KOPT-K1 (cell line): ENCODE measurements at regions not wholly inside any gene's neighbourhood (a gene's known extent, or its start where the extent isn't known, plus 50 kb on each side); places are given as distances from the start of the nearest gene placed in this dataset.

Experiments used
- H3K27ac ChIP-seq: fragments of 200-600 bp; sonication (generic); 2 replicates; pipeline ENCODE4 v1.5.1; 2016; ENCODE audit warnings: antibody characterized with exemption, mild to moderate bottlenecking, low read depth, low read length; ENCODE audit not compliant: poor library complexity, severe bottlenecking
- H3K36me3 ChIP-seq: fragments of 200-600 bp; sonication (generic); 2 replicates; pipeline ENCODE4 v1.5.1; 2017; ENCODE audit warnings: antibody characterized with exemption, mild to moderate bottlenecking, low read length, moderate library complexity; ENCODE audit not compliant: insufficient read depth
- H3K9me3 ChIP-seq: fragments of 200-600 bp; sonication (generic); 2 replicates; pipeline ENCODE4 v1.5.1; 2017; ENCODE audit warnings: antibody characterized with exemption, low read length, mild to moderate bottlenecking; ENCODE audit not compliant: insufficient read depth, poor library complexity, severe bottlenecking

DNA sequence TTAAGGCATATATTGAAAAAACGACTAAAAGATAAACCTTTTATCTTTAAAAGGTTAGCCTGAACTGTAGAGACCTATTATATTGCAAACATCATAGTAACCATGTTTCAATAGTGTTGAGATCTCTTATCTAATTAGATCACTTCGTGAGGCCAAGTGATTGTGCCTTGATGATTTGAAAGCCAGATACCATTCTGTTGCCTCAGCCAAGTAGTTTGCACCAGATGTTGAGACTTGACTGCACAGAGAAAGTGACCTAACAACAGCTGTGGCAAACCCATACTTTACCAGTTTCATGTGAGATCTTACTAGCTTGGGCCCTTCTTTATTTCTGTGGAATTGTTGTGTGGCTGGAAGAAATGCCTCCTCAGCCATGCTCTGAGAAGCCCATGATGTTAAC is 717.3 kb downstream of the KCNJ2 start:
- Histone ChIP-seq H3K27ac (no peak overlapping the region), H3K36me3 (no peaks in the 10 kb centered on the region), H3K9me3 (no peaks in the 10 kb centered on the region)

DNA sequence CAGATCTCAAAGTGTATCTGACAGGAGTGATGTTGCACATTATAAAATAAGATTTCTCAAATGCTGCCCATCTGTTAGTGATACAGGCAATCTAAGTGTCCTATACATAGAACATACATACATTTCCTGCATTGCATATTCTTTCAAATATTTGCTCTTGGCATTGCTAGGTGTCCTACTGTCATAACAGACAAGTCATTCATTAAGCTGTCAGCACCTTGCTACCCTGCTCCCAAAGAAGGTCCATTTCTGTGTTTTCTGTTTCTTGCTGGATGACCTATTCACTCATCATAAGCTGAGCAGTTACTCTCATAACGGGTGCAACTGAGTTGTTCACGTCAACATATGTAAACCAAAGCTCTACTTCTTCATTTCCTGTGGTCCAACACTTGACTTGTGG is 719.0 kb downstream of the KCNJ2 start:
- no peaks in the 10 kb centered on the region for H3K9me3 ChIP-seq
- no peaks in the 10 kb centered on the region for H3K36me3 ChIP-seq
- no peak overlapping the region for H3K27ac ChIP-seq

DNA sequence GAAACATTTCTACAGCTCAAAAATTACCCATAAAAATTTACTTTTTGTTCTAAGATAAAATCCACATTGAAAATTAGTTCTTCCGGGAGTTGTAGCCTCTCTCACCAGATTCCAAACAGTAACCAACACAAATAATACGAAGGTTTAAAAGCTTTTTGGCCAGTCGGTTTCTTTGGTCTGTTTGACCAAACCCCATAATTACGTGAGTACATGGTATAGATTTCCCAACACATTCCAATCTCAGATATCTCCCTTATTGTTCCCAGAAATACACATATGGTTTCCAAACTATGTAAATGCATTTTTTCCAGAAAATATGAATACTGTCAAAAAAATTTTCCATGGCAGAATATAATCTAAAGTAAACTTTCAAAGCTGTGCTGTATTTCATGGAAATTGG is 722.0 kb downstream of the KCNJ2 start:
- H3K36me3 ChIP-seq, result no peaks in the 10 kb centered on the region
- H3K27ac ChIP-seq, result no peak overlapping the region

DNA sequence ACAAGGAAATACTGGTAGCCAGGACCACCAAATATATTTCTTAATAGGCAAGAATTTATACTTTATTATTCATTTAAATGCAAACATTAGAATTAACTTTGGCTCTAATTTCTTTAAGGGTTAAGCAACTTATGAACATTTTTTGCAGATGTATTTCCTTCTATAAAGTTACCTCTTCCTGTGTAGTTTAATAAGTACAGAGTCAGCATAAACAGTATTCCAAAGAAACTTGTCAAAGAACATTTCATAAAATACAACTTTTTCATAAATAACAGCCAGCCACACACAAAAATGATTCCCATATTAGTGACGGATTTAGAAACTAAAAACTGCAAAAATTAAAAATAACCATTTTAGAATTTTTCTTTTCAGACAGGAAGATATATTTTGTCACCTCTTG is 723.2 kb downstream of the KCNJ2 start:
- Histone ChIP-seq H3K27ac (no peak overlapping the region), H3K36me3 (no peaks in the 10 kb centered on the region), H3K9me3 (no peaks in the 10 kb centered on the region)

More for the DNA sequence above, 722.0 kb downstream of the KCNJ2 start:
- no peaks in the 10 kb centered on the region for H3K9me3 ChIP-seq

DNA sequence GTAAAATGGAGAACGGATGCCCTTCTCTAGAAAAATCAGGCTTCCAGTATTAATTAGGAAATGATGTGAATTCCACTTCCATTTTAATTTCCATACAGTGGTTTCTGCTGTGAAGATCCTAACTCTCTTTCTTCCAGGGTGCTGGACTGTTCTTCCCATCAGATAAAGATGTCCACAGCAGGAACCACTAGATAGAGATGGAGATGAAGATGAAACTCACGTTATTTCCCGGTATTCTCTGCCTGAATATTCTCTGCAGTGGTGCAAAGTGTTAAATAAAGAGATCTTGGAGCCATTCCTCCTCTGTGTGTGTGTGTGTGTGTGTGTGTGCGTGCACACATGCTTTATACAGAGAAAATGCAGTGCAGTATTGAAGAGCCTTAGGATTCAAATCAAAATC is 727.5 kb downstream of the KCNJ2 start:
- Histone ChIP-seq H3K9me3 (no peaks in the 10 kb centered on the region), H3K27ac (no peak overlapping the region), H3K36me3 (no peaks in the 10 kb centered on the region)

DNA sequence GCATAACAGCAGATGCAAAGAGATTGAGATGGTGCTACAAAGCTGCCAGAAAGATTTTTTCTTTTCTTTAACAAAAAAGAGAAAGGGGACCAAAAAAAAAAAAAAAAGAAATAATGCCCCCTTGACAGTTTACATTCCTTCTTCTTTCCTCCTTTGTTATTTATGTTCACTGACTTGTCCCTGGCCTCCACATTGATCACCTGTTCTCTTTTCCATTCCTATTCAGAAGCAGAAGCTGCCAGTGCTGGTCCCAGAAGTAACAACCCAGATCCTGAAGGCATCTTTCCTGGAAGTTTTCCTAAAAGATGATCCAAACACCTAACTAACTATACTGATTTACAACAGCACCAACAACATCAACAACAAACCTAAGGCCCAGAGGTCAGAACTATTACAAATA is 728.1 kb downstream of the KCNJ2 start:
- Histone ChIP-seq H3K9me3 (no peaks in the 10 kb centered on the region), H3K36me3 (no peaks in the 10 kb centered on the region), H3K27ac (no peak overlapping the region)

DNA sequence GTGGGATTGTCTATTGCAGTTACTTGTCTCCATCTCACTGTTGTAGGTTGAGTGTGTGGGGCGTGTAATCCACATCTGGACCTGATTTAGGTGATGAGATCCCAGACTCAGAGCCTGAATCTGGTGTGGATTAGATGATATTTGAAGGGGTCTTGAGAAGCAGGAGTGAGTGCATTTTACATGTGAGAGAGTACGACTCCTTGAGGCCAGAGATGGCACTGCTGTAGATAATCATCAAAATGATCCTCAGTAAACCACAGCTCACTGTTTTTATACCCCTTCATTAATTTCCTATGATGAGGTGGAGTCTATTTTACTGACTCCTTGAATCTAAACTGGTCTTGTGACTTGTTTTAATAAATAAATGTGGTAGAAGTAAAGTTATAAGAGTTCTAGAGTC is 732.5 kb downstream of the KCNJ2 start:
- Histone ChIP-seq H3K36me3 (no peaks in the 10 kb centered on the region), H3K27ac (no peak overlapping the region), H3K9me3 (no peaks in the 10 kb centered on the region)

DNA sequence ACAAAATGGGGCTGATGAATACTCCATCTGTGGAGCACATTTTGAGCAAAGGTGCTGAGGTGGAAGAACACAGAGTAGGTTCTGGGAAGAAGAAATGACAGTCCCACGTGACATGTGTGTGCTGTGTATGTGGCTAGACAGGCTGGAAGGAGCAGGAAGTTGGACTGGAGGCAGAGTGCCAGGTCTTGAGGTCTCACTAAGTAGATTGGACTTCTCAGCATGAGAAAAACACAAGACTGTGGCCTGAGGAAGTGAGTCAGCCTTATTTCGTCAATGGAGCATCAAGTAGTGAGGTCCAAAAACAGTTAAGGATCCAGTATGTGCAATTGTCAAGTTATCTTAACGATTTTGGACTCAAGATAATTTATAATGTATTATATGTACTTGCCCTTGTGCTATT is 736.5 kb downstream of the KCNJ2 start:
- no peaks in the 10 kb centered on the region for H3K9me3 ChIP-seq
- H3K27ac ChIP-seq, result no peak overlapping the region
- no peaks in the 10 kb centered on the region for H3K36me3 ChIP-seq

DNA sequence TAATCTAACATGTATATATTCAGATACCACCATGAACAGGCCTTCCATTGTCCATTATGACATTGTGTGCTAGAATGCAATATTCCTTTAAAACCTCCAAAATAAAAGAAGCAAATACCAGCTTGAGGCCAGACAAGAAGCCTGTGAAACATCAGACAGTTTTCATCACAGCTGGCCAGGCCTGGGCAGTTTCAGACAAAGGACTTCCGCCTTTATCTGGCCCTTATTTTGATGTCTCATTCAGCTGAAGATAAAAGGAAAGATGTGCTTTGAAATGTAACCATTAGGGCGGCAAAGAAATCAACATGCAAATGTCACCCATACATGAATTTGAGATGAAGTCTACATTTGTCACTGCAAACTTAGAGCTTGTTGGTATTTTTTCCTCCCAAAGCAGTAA is 737.5 kb downstream of the KCNJ2 start:
- Histone ChIP-seq H3K36me3 (no peaks in the 10 kb centered on the region), H3K9me3 (no peaks in the 10 kb centered on the region), H3K27ac (no peak overlapping the region)

DNA sequence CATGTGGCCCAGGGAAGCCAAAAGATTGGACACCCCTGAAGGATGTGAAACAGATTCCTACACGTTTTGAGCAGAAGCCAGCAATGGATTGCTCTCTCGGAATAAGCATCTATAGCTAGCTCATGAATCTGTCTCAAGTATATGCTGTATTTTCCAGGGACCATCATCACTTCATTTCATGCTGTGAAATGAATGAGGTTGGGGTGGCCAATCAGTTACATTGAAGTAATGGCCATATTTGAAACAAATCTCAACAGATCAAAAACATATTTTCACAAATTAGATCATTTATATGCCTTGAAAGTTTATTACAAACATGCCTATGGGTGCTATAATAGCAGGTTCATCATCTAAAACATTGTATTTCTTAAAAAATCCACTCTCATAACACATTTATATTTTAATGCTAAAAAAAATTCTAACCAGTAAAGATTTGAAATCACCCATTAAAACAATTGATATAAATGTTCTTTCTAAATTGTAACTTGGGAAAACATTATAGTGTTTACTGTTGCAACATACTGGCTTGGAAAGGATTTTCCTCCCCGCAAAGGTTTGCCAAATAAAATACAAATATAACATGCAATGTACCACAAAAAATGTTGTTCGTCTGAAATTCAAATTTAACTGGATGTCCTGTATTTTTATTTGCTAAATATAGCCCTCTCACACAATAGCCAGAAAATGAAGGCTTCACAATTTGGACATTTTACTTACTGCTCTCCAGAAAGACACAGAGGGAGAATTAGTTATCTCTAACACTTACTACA is 743.6 kb downstream of the KCNJ2 start:
- no peak overlapping the region for H3K27ac ChIP-seq
- no peaks in the 10 kb centered on the region for H3K9me3 ChIP-seq
- no peaks in the 10 kb centered on the region for H3K36me3 ChIP-seq

DNA sequence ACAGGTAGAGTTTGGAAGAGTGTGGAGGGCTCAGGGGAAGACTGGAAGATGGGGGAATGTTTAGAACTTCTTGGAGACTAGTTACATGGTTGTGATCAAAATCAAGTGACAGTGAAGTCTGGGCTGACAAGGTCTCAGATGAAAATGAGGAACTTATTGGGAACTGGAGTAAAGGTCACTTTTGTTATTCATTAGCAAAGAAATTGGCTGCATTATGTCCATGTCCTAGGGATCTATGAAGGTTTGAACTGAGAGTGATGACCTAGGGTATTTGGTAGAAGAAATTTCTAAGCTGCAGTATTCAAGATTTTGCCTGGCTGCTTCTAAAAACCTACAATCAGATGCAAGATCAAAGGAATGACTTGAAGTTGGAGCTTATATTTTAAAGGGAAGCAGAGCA is 747.1 kb downstream of the KCNJ2 start:
- no peaks in the 10 kb centered on the region for H3K9me3 ChIP-seq
- no peaks in the 10 kb centered on the region for H3K36me3 ChIP-seq
- H3K27ac ChIP-seq, result no peak overlapping the region

DNA sequence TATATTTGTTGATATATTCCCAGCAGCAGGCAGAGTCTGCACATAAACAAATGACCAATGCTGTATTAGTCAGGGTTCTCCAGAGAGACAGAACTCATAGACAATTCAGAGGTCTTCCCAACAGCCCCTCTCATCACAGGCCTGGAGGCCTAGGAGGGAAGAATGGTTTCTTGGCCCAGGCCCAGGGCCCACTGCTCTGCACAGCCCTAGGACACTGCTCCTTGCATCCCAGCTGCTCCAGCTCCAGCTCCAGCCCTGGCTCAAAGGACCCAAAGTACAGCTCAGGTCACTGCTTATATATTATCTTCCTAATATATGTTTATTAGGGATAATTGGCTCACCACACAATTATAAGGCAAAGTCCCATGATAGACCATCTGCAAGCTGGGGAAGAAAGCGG is 749.9 kb downstream of the KCNJ2 start:
- H3K36me3 ChIP-seq, result no peaks in the 10 kb centered on the region
- H3K9me3 ChIP-seq, result no peaks in the 10 kb centered on the region

DNA sequence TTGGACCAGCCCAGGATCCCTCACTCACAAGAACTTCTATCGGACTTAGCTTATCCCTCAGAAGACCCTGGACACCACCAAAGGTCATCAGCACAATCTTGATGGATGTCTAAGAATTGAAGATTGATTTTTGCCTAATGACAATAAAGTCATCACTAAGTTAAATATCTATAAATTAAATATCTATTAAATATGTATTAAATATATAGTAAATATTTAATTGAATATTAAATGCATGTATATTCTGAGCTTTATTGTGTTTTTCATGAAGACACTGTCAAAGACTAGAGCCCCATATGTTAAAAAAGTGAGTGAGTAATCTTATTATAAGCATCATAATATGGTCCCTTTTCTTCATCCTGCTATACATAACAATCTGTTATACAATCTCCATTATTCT is 751.1 kb downstream of the KCNJ2 start:
- no peaks in the 10 kb centered on the region for H3K36me3 ChIP-seq
- H3K27ac ChIP-seq, result no peak overlapping the region
- H3K9me3 ChIP-seq, result no peaks in the 10 kb centered on the region

More for the DNA sequence above, 749.9 kb downstream of the KCNJ2 start:
- no peak overlapping the region for H3K27ac ChIP-seq

DNA sequence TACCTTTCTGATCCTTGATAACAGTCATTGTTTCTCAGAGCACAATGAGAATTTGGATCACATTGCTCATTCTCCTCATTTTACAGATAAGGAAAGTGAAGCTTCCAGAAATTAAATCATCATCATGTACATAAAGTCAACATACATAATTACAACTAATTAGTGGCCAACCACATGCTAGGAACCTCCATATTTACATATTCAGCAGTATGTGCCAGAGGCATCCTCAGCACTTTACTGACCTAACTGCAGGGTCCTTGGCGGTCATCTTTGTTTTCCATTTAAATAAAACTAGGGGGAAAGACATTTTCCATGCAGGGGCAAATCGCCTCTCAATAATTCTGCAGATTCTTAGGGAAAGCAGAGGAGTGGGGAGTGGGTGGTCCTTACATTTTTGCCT is 752.9 kb downstream of the KCNJ2 start:
- no peaks in the 10 kb centered on the region for H3K36me3 ChIP-seq
- no peak overlapping the region for H3K27ac ChIP-seq
- H3K9me3 ChIP-seq, result no peaks in the 10 kb centered on the region

DNA sequence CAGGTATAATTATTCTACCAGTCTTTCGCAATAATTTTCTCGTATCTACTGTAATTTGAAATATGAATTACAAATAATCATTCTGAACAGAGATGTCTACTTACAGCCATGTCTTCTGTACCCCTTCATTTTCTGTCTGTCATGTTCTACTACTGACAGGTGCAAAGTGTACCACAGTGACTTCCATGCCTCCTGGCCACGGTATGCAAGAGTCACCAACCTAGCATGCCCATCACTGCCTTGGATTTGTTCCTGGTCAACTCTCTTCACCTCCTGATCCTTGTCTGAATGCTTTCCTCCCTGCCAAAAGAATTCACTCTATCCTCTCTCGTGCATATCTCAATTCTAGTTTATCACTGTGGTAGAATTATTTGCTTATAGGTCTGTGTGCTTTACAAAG is 755.4 kb downstream of the KCNJ2 start:
- no peaks in the 10 kb centered on the region for H3K36me3 ChIP-seq
- H3K27ac ChIP-seq, result no peak overlapping the region
- no peaks in the 10 kb centered on the region for H3K9me3 ChIP-seq

DNA sequence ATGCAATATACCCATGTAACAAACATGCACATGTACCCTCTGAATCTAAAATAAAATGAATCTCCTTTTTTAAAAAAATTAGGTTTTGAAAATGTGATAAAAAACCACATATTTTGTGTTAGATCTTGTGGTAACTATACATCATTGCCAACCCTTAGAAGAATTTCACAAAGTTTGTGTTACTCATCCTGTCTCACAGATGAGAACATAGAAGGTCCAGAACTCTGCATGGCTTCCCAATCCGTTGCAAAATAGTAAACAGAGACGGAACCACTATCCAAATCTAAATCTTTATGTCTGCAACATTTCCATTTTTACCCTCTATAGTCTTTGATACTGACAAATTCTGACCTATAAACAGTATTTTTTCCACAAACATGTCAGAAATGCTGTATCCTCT is 759.9 kb downstream of the KCNJ2 start:
- Histone ChIP-seq H3K9me3 (no peaks in the 10 kb centered on the region), H3K36me3 (no peaks in the 10 kb centered on the region), H3K27ac (no peak overlapping the region)
